ENCODE measurements at regions not wholly inside any gene's neighbourhood (a gene's known extent, or its start where the extent isn't known, plus 50 kb on each side); places are given as distances from the start of the nearest gene placed in this dataset.

GRCh38 chr21:14829685-14830084 lies 235.1 kb downstream of the NRIP1 start:
- no peak for TF ChIP-seq POLR2AphosphoS5 (IDR thresholded peaks at IDR 0.05; ENCODE audit: borderline replicate concordance, low read depth, low read length)
- TF ChIP-seq EZH2 (IDR thresholded peaks at IDR 0.05): no peak
- TF ChIP-seq FOXP2 (optimal IDR thresholded peaks at IDR 0.05; ENCODE audit: control extremely low read depth, extremely low read length, insufficient read depth): no peak
